K562 (cell line): ENCODE measurements at regions not wholly inside any gene's neighbourhood (a gene's known extent, or its start where the extent isn't known, plus 50 kb on each side); places are given as distances from the start of the nearest gene placed in this dataset.

Experiments
- ATAC-seq: fragments of 200-7000 bp; cut with Tn5 transposase; 3 replicates; pipeline ENCODE4 v1.9.1; 2020; ENCODE audit warnings: moderate library complexity
- BruUV-seq: library from RNA; stranded (reverse); fragments of 400-500 nt; replicated peaks from 2 replicates; lab custom pipeline; 2021; lab: Mats Ljungman, UMichigan
- CTCF ChIA-PET: fragments of 300-600 bp; formaldehyde crosslinking; extraction: SDS; loops from one replicate; lab custom pipeline; 2021; ENCODE audit warnings: low intra/inter-chr PET ratio; lab: Yijun Ruan, JAX
- POLR2A ChIA-PET: fragments of 300-600, 350-650 bp; sonication (Branson Sonifier 250); formaldehyde crosslinking; extraction: SDS; loops from one replicate; lab custom pipeline; 2021; ENCODE audit warnings: antibody characterized with exemption, inconsistent platforms; lab: Yijun Ruan, JAX
- DNase-seq, 4 experiments: peaks; one replicate each; pipeline versions ENCODE4 v3.0.0 to v3.0.0-alpha.2; 2011 to 2018; ENCODE audit warnings: low spot score in 3 of 4, mixed read lengths in 3 of 4; ENCODE audit errors: extremely low read depth in 1 of 4
- FAIRE-seq: peaks from 2 replicates; lab custom pipeline; 2011; peaks lifted over from hg19 to GRCh38; lab: Jason Lieb, UNC
- H2AFZ ChIP-seq: 2 replicates; pipeline ENCODE4 v1.6.0; 2011; ENCODE audit warnings: low read depth, low read length, control low read depth, inconsistent platforms
- H3K27ac ChIP-seq: fragments of 200-600 bp; 3 replicates; pipeline ENCODE4 v1.8.0; 2011; ENCODE audit warnings: low read depth, mild to moderate bottlenecking, control low read depth, inconsistent platforms, low read length, moderate library complexity, mixed read lengths; ENCODE audit errors: extremely low read depth
- H3K27me3 ChIP-seq, 2 experiments: fragments of 300-600 bp in 1 of 2; 2 replicates in 1 of 2; 3 replicates in 1 of 2; pipeline versions ENCODE4 v1.6.0 to v1.8.0; 2011; ENCODE audit warnings: inconsistent platforms in 2 of 2, low read length in 2 of 2, mild to moderate bottlenecking in 1 of 2, mixed read lengths in 1 of 2, moderate library complexity in 1 of 2; ENCODE audit not compliant: control insufficient read depth in 2 of 2, insufficient read depth in 2 of 2
- H3K36me3 ChIP-seq: fragments of 300-600 bp; 3 replicates; pipeline ENCODE4 v1.8.0; 2011; ENCODE audit warnings: mild to moderate bottlenecking, low read length, inconsistent platforms; ENCODE audit not compliant: control insufficient read depth, insufficient read depth
- H3K4me1 ChIP-seq, 2 experiments: fragments of 200-600 bp in 1 of 2; replicated peaks in 1 of 2; 2 replicates in 1 of 2; 3 replicates in 1 of 2; pipeline versions ENCODE4 v1.5.1 to v1.8.0; 2011; ENCODE audit warnings: inconsistent platforms in 2 of 2, low read length in 2 of 2, mild to moderate bottlenecking in 1 of 2, mixed read lengths in 1 of 2, moderate library complexity in 1 of 2; ENCODE audit not compliant: control insufficient read depth in 2 of 2, insufficient read depth in 2 of 2
- H3K4me2 ChIP-seq: 2 replicates; pipeline ENCODE4 v1.6.1; 2011; ENCODE audit warnings: low read length, control low read depth, inconsistent platforms, mixed read lengths; ENCODE audit not compliant: insufficient read depth
- H3K4me3 ChIP-seq: fragments of 200-600 bp; sonication (generic), shearing (Covaris generic); 2 replicates; pipeline ENCODE4 v1.5.1; 2016; ENCODE audit warnings: control low read depth, inconsistent platforms
- H3K79me2 ChIP-seq: fragments of 200-600 bp; 3 replicates; pipeline ENCODE4 v1.8.0; 2011; ENCODE audit warnings: low read length, inconsistent platforms; ENCODE audit not compliant: control insufficient read depth, insufficient read depth
- H3K9ac ChIP-seq, 2 experiments: 2 replicates each; pipeline versions ENCODE4 v1.6.0 to v1.6.1; 2011; ENCODE audit warnings: low read depth in 2 of 2, low read length in 2 of 2, control low read depth in 1 of 2, inconsistent platforms in 1 of 2, mild to moderate bottlenecking in 1 of 2, mixed read lengths in 1 of 2; ENCODE audit not compliant: insufficient read depth in 1 of 2
- H3K9me1 ChIP-seq: one replicate; pipeline ENCODE4 v1.6.0; 2011; ENCODE audit warnings: inconsistent platforms, mild to moderate bottlenecking, low read length, moderate library complexity; ENCODE audit not compliant: control insufficient read depth, insufficient read depth
- H3K9me3 ChIP-seq: replicated peaks from 2 replicates; pipeline ENCODE4 v1.5.1; 2011; ENCODE audit warnings: low read depth, low read length, inconsistent platforms; ENCODE audit not compliant: control insufficient read depth, insufficient read depth
- H4K20me1 ChIP-seq: replicated peaks from 2 replicates; pipeline ENCODE4 v1.6.1; 2011; ENCODE audit warnings: low read length, inconsistent platforms, mixed read lengths; ENCODE audit not compliant: control insufficient read depth, insufficient read depth
- CCAR2 ChIP-seq: fragments of 200-400 bp; formaldehyde crosslinking; IDR thresholded peaks from 2 replicates; pipeline ENCODE4 v1.6.1; 2017; ENCODE audit warnings: mild to moderate bottlenecking, low read depth, low read length
- CHD4 ChIP-seq: fragments of 200-600 bp; sonication (generic); IDR thresholded peaks from 3 replicates; pipeline ENCODE4 v1.6.1; 2012; ENCODE audit warnings: low read depth, mild to moderate bottlenecking, mixed read lengths, low read length, inconsistent platforms; ENCODE audit not compliant: insufficient read depth, insufficient replicate concordance, poor library complexity, severe bottlenecking
- CREM ChIP-seq: IDR thresholded peaks from 2 replicates; pipeline ENCODE4 v1.6.1; 2014; ENCODE audit warnings: antibody characterized with exemption, low read depth
- E2F5 ChIP-seq: sonication (generic); formaldehyde crosslinking; IDR thresholded peaks from 2 replicates; pipeline ENCODE4 v1.8.0; 2022; ENCODE audit warnings: mild to moderate bottlenecking, missing genetic modification reagents
- EP300 ChIP-seq: IDR thresholded peaks from 2 replicates; pipeline ENCODE4 v1.6.1; 2012; ENCODE audit warnings: low read length, improper control_type of control experiment
- FOXJ2 ChIP-seq: fragments of 200-800 bp; sonication (Bioruptor generic); IDR thresholded peaks from 2 replicates; pipeline ENCODE4 v1.6.1; 2016; ENCODE audit warnings: missing genetic modification characterization, missing compliant biosample characterization
- MIER1 ChIP-seq: fragments of 450-650 bp; IDR thresholded peaks from 2 replicates; pipeline ENCODE4 v1.6.1; 2016; ENCODE audit warnings: antibody characterized with exemption, mild to moderate bottlenecking, low read depth
- NRF1 ChIP-seq, 2 experiments: fragments of 450-650 bp; IDR thresholded peaks in 1 of 2; conservative IDR thresholded peaks in 1 of 2; 2 replicates each; pipeline ENCODE4 v1.6.1; 2014; ENCODE audit warnings: mild to moderate bottlenecking in 2 of 2
- SAP30 ChIP-seq: fragments of 200-600 bp; sonication (generic); IDR thresholded peaks from 2 replicates; pipeline ENCODE4 v1.6.1; 2012; ENCODE audit warnings: borderline replicate concordance, low read depth, mild to moderate bottlenecking, moderate library complexity, low read length, control low read depth, inconsistent platforms; ENCODE audit not compliant: insufficient read depth, poor library complexity, severe bottlenecking
- TAF7 ChIP-seq: fragments of 450-650 bp; IDR thresholded peaks from 2 replicates; pipeline ENCODE4 v1.6.1; 2016; ENCODE audit warnings: missing genetic modification characterization, missing compliant biosample characterization
- U2AF1 ChIP-seq: fragments of 200-400 bp; formaldehyde crosslinking; optimal IDR thresholded peaks from 2 replicates; pipeline ENCODE3; 2017; ENCODE audit warnings: mild to moderate bottlenecking, low read depth, low read length, moderate library complexity
- ZEB2 ChIP-seq: fragments of 450-650 bp; IDR thresholded peaks from 2 replicates; pipeline ENCODE4 v1.6.1; 2016
- ZMIZ1 ChIP-seq, 2 experiments: fragments of 150-350 bp in 1 of 2; IDR thresholded peaks; 2 replicates each; pipeline ENCODE4 v1.6.1; 2012 to 2016; ENCODE audit warnings: low read depth in 2 of 2, low read length in 2 of 2, mild to moderate bottlenecking in 1 of 2, moderate library complexity in 1 of 2
- ZNF583 ChIP-seq: fragments of 250-450 bp; sonication (Bioruptor Pico); IDR thresholded peaks from 2 replicates; pipeline ENCODE4 v1.4.0; 2020
- ZNF668 ChIP-seq: fragments of 250-450 bp; sonication (Bioruptor Pico); IDR thresholded peaks from 2 replicates; pipeline ENCODE4 v1.8.0; 2022; ENCODE audit warnings: mild to moderate bottlenecking, inconsistent platforms
- ZNF695 ChIP-seq: fragments of 450-650 bp; formaldehyde crosslinking; IDR thresholded peaks from 2 replicates; pipeline ENCODE4 v1.4.0; 2020; ENCODE audit warnings: mild to moderate bottlenecking, moderate library complexity
- WGBS: fragments of 100-300 bp; shearing (Covaris generic); methylation state at CpG from one replicate; pipeline ENCODE4 v1.1.6; 2016; ENCODE audit warnings: low coverage, mixed read lengths; ENCODE audit not compliant: insufficient coverage; ENCODE audit errors: missing lambda C conversion rate; 5-methylcytosine and 5-hydroxymethylcytosine counted together
- in situ Hi-C: fragments of 300-500 bp; cut with MboI; formaldehyde crosslinking; loops from 4 replicates; pipeline ENCODE4 v1.15.0; 2018; ENCODE audit warnings: inconsistent platforms, mixed read lengths
- intact Hi-C: fragments of 100-400 bp; cut with micrococcal nuclease; formaldehyde crosslinking; loops from 2 replicates; pipeline ENCODE4 v1.14.2; 2022
- TF ChIP-seq, protein P1 (sequence below): fragments of 450-650 bp; IDR thresholded peaks from 2 replicates; pipeline ENCODE4 v1.6.1; 2018; ENCODE audit warnings: mild to moderate bottlenecking, low read depth; ENCODE audit not compliant: partially characterized antibody

GRCh38 chr4:32477518-32477917 is 1757.3 kb downstream of the PCDH7 start:
- Histone ChIP-seq H3K36me3 (no peaks in the 10 kb centered on the region), H3K27ac (no peak overlapping the region), H3K27me3 (no peaks in the 10 kb centered on the region), H3K9me1 (no peaks in the 10 kb centered on the region), H3K79me2 (no peaks in the 10 kb centered on the region), H3K9ac (no peak overlapping the region), H2AFZ (no peak overlapping the region), H3K9me3 (no peaks in the 10 kb centered on the region), H3K4me1 (no peaks in the 10 kb centered on the region), H3K4me3 (no peak overlapping the region), H4K20me1 (no peaks in the 10 kb centered on the region), H3K4me2 (no peak overlapping the region)
- no peak for DNase-seq
- POLR2A ChIA-PET: no interaction called here
- in situ Hi-C loops (no loop called here), intact Hi-C loops (no loop called here)
- TF ChIP-seq CHD4: no peak
- TF ChIP-seq U2AF1: no peak
- TF ChIP-seq ZNF583 (CRISPR knock-in tag): no peak
- no peak for TF ChIP-seq MIER1
- no peak for TF ChIP-seq ZMIZ1 (IDR thresholded peaks at IDR 0.05; ENCODE audit: low read depth in 2 of 2, low read length in 2 of 2)
- no peak for TF ChIP-seq TAF7 (tag)
- no peak for TF ChIP-seq CCAR2
- no peak for TF ChIP-seq FOXJ2 (tag)
- TF ChIP-seq ZNF668: no peak
- TF ChIP-seq E2F5 (CRISPR knock-in tag): no peak
- TF ChIP-seq CREM: no peak
- no peak for TF ChIP-seq EP300
- no peak for TF ChIP-seq NRF1 (conservative IDR thresholded peaks at IDR 0.05 in 1 of 2, IDR thresholded peaks at IDR 0.05 in 1 of 2)
- no peak for TF ChIP-seq ZEB2
- TF ChIP-seq SAP30: no peak
- TF ChIP-seq, protein P1, sequence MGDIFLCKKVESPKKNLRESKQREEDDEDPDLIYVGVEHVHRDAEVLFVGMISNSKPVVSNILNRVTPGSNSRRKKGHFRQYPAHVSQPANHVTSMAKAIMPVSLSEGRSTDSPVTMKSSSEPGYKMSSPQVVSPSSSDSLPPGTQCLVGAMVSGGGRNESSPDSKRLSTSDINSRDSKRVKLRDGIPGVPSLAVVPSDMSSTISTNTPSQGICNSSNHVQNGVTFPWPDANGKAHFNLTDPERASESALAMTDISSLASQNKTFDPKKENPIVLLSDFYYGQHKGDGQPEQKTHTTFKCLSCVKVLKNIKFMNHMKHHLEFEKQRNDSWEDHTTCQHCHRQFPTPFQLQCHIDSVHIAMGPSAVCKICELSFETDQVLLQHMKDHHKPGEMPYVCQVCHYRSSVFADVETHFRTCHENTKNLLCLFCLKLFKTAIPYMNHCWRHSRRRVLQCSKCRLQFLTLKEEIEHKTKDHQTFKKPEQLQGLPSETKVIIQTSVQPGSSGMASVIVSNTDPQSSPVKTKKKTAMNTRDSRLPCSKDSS: no peak
- TF ChIP-seq ZNF695 (CRISPR knock-in tag): no peak
- CTCF ChIA-PET: no interaction called here
- WGBS: 0% methylated on average over 2 of the region's 2 CpGs
- no peak for ATAC-seq
- no peak for FAIRE-seq
- BruUV-seq: no TSS peak
